AG10803 (cell line): ENCODE measurements at regions not wholly inside any gene's neighbourhood (a gene's known extent, or its start where the extent isn't known, plus 50 kb on each side); places are given as distances from the start of the nearest gene placed in this dataset.
A peak's percentile ranks its signal among the peaks of the same experiment; 100 is the strongest.
"Not testable (repeated sequence)": the region's sequence is repeated elsewhere in the genome, so short reads cannot be mapped to it uniquely, and the experiment has no call there.

Experiments used
- DNase-seq: peaks from one replicate; pipeline ENCODE4 v3.0.0; 2010; ENCODE audit warnings: low read depth
- H3K4me3 ChIP-seq: 2 replicates; pipeline ENCODE4 v1.5.1; 2011; ENCODE audit warnings: mild to moderate bottlenecking, low read length, control low read depth
- TF ChIP-seq, protein P1 (sequence below): conservative IDR thresholded peaks from 2 replicates; pipeline ENCODE4 v1.5.1; 2011; ENCODE audit warnings: mild to moderate bottlenecking, low read length, control low read depth, inconsistent platforms

DNA sequence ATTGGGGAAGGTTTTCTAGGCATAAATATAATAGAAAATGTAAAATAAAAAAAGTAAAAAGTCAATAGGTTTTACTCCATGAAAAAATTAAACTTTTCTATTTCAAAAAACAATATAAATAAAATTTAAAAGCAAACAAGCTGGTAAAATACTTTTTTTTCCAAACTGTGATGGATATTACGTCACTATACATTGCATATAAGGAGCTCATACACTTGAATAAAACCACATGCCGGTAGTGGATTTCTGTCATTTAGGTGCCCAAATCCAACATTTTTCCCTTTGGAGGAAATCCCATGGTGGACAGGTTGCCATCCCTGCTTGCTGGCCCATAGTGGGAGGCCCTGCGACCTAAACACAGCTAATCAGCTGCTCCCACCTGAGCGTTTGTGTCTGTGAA, 289.4 kb upstream of the HNRNPA3 start:
- DNase-seq: no peak
- H3K4me3 ChIP-seq: no peak overlapping the region
- TF ChIP-seq, protein P1, sequence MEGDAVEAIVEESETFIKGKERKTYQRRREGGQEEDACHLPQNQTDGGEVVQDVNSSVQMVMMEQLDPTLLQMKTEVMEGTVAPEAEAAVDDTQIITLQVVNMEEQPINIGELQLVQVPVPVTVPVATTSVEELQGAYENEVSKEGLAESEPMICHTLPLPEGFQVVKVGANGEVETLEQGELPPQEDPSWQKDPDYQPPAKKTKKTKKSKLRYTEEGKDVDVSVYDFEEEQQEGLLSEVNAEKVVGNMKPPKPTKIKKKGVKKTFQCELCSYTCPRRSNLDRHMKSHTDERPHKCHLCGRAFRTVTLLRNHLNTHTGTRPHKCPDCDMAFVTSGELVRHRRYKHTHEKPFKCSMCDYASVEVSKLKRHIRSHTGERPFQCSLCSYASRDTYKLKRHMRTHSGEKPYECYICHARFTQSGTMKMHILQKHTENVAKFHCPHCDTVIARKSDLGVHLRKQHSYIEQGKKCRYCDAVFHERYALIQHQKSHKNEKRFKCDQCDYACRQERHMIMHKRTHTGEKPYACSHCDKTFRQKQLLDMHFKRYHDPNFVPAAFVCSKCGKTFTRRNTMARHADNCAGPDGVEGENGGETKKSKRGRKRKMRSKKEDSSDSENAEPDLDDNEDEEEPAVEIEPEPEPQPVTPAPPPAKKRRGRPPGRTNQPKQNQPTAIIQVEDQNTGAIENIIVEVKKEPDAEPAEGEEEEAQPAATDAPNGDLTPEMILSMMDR: no peak

DNA sequence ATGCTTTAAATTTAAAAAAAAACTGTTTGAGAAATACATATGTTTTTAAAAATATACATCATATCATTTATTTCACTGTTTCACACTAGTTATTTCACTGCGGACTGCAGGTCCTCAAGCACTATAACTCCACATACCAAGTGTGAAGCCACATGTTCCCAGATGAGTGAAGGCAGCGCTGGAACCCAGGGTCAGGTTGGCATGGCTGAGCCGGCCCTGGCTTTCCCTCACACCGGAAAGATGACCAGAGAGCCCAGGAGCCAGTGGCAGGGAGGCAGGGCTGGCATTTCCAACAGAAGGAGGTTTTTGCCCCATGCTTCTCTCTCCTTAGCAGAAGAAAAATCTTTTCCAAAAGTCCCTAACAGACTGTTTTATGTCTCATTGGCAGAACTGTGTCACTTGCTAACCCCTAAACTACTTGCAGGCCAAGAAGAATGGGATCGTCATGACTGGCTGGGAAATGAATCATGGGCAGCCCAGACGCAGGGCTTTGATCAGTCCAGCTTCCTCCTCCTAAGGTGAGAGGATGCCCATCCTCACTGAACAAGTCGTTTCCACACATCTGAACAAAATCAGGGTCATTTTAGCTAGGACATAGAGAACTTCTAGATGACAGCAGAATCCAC, 287.6 kb upstream of the HNRNPA3 start:
- TF ChIP-seq, protein P1: no peak
- H3K4me3 ChIP-seq: no peak overlapping the region
- DNase-seq: no peak

DNA sequence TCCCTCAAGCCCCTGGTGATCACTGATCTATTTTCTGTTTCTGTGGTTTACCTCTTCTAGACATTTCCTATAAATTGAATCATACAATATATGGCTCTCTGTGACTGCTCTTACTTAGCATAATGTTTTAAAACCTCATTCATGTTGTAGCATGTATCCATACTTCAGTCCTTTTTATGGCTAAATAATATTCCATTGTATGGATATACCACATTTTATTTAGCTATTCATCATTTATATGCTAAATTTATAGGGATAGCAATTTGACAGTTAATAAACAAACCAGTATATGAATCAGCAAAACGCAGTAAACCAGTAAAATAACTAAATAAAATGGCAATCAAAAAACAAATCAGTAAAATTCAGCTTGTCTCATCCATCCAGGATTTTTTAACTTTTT, 286.1 kb upstream of the HNRNPA3 start:
- no peak for DNase-seq
- TF ChIP-seq, protein P1: no peak
- H3K4me3 ChIP-seq: no peak overlapping the region

DNA sequence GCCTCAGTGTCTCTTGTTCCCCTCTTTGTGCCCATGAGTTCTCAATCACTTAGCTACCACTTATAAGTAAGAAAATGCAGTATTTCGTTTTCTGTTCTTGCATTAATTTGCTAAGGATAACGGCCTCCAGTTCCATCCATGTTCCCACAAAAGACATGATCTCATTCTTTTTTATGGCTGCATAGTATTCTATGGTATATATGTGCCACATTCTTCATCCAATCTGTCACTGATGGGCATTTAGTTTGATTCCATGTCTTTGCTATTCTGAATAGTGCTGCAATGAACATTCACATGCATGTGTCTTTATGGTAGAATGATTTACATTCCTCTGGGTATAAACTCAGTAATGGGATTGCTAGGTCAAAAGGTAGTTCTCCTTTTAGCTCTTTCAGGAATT, 283.2 kb upstream of the HNRNPA3 start:
- not testable (repeated sequence) for DNase-seq, H3K4me3 ChIP-seq

DNA sequence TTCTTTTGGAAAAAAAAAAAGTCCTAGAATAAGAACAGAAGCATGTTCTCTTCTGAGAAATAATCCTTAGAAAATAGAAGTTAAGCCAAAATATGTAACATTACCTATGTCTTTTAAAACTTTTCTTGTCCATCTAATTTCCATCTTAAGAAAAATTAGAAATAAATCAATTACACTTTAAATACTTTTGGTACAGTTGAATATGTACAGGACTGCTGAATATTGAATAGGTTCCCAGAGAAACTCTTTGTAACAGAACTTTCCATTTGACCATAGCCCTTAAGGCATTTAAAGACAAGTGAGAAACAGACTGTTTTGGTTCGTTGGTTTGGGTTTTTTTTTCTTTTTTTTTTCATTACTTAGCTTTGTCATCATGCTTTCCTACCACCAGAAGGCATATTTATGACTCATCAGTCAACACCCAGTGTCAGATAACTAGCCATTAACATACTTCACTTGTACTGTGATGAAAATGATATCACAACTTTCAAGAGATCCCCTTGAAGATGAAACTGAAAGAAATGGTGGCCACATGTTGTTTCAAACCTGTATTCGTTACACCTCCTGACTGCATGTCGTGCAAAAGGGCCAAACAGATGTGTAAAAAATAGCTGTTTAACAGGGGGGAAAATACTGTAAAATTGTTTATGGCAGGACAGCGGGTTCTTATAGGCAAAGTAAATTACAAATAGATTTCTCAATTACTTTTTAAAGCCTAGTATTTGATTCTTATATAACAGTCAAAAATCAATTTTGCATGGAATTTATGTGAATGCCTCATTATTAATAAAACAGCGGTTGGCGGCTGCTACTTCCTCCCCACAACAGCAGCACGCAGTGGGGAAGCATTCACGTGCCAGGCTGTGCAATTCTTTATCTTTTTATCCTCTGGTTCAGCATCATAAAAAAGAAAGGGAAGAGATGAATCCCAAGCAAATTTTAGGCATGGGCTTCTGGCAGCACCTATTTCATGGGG, 280.7 kb upstream of the HNRNPA3 start:
- TF ChIP-seq, protein P1: no peak
- DNase-seq: peak; percentile 24
- no peak overlapping the region for H3K4me3 ChIP-seq

DNA sequence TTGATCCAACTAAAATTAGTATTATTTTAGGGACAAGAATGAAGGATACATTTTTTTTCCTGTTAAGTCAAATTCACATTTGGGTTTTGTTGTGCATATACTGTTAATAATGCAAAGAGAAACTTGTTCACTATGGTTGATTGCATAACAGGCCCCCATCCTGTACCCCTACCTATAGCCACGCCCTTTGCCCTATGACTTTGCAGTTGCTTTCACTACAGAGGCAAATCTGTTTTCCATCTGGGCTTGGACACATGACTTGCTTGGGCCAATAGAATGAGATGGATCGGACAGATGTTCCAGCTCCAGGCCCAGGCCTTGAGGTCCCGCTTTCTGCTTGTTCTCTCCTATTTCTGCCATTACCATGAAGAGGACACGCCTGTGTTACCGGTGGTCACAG, 278.5 kb upstream of the HNRNPA3 start:
- DNase-seq: no peak
- H3K4me3 ChIP-seq: no peak overlapping the region

DNA sequence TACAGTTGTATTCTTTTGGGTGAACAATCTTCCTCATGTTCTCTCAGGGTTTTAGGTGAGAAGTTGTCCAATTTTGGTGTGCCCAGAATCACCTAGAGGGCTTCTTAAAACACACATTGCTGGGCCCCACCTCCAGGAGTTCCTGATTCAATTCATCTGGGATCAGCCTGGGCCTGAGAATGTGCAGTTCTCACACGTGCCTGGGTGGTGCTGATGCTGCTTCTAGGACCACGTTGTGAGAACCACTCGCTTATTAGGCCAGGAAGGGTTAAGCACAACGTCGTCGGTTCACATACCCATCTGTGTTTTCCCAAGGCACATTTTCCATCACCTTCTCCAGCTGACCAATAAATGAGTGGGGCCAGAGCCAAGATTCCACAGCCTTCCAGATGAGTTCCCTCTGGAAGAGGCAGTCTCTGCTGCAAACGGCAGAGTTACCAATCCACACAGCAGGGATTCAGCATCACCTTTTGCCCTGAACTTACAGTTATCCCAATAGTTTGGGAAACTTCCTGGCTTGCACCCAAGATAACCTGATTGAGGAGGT, 277.7 kb upstream of the HNRNPA3 start:
- H3K4me3 ChIP-seq: no peak overlapping the region
- TF ChIP-seq, protein P1: no peak
- peak; percentile 4 for DNase-seq

More for the DNA sequence above, 278.5 kb upstream of the HNRNPA3 start:
- TF ChIP-seq, protein P1: no peak
